GM21367 (cell line): ENCODE measurements at regions not wholly inside any gene's neighbourhood (a gene's known extent, or its start where the extent isn't known, plus 50 kb on each side); places are given as distances from the start of the nearest gene placed in this dataset.
"Not testable (repeated sequence)": the region's sequence is repeated elsewhere in the genome, so short reads cannot be mapped to it uniquely, and the experiment has no call there.

Experiments
- ATAC-seq: cut with Tn5 transposase; IDR thresholded peaks from one replicate; pipeline ENCODE4 v1.9.1; 2021; ENCODE audit not compliant: unreplicated experiment

GRCh38 chr7:81007051-81007450 lies 88.2 kb upstream of the SEMA3C start:
- ATAC-seq = no peak

- no peak for ATAC-seq
Measured at GRCh38 chr7:81005254-81005653, 86.4 kb upstream of the SEMA3C start.

GRCh38 chr7:81004098-81004497 lies 85.2 kb upstream of the SEMA3C start:
- no peak for ATAC-seq

- ATAC-seq = no peak
Measured at GRCh38 chr7:81003326-81003725, 84.5 kb upstream of the SEMA3C start.

GRCh38 chr7:81002421-81002820 lies 83.6 kb upstream of the SEMA3C start:
- ATAC-seq = no peak

- no peak for ATAC-seq
Measured at GRCh38 chr7:80999771-81000170, 80.9 kb upstream of the SEMA3C start.

GRCh38 chr7:80999100-80999499 lies 80.2 kb upstream of the SEMA3C start:
- ATAC-seq = no peak

GRCh38 chr7:80997841-80998240 lies 79.0 kb upstream of the SEMA3C start:
- no peak for ATAC-seq

- ATAC-seq = not testable (repeated sequence)
Measured at GRCh38 chr7:80996236-80996635, 77.4 kb upstream of the SEMA3C start.

GRCh38 chr7:80991654-80992053 lies 72.8 kb upstream of the SEMA3C start:
- ATAC-seq = no peak

- ATAC-seq = no peak
Measured at GRCh38 chr7:80984619-80985018, 65.8 kb upstream of the SEMA3C start.

GRCh38 chr7:80981405-80981804 lies 62.6 kb upstream of the SEMA3C start:
- no peak for ATAC-seq

GRCh38 chr7:80977751-80978150 lies 58.9 kb upstream of the SEMA3C start:
- no peak for ATAC-seq

GRCh38 chr7:80974396-80975358 lies 55.8 kb upstream of the SEMA3C start:
- no peak for ATAC-seq

GRCh38 chr7:80971225-80971624 lies 52.4 kb upstream of the SEMA3C start:
- no peak for ATAC-seq
